Stimulated activated naive CD4-positive, alpha-beta T cell treated with Interleukin-2 at 50 U/mL for 16 hours (primary cell): ENCODE measurements at regions not wholly inside any gene's neighbourhood (a gene's known extent, or its start where the extent isn't known, plus 50 kb on each side); places are given as distances from the start of the nearest gene placed in this dataset.

Experiments
- DNase-seq: peaks from one replicate; lab custom pipeline; 2025; lab: John Stamatoyannopoulos, UW

GRCh38 chr11:8740129-8740528 is 57.5 kb downstream of the RPL27A start:
- DNase-seq = no peak

- DNase-seq = no peak
These were observed 61.8 kb downstream of the RPL27A start for GRCh38 chr11:8744423-8744822.

- no peak for DNase-seq
These were observed 63.0 kb downstream of the RPL27A start for GRCh38 chr11:8745431-8746253.

GRCh38 chr11:8746331-8746974 is 63.9 kb downstream of the RPL27A start:
- no peak for DNase-seq

GRCh38 chr11:8747173-8747572 is 64.6 kb downstream of the RPL27A start:
- DNase-seq = no peak

- DNase-seq = no peak
These were observed 65.7 kb downstream of the RPL27A start for GRCh38 chr11:8748317-8748716.

- no peak for DNase-seq
These were observed 66.6 kb downstream of the RPL27A start for GRCh38 chr11:8749202-8749601.

- no peak for DNase-seq
These were observed 71.6 kb downstream of the RPL27A start for GRCh38 chr11:8754241-8754640.

- no peak for DNase-seq
These were observed 73.6 kb downstream of the RPL27A start for GRCh38 chr11:8756201-8756600.

- DNase-seq = no peak
These were observed 74.5 kb downstream of the RPL27A start for GRCh38 chr11:8757047-8757446.

GRCh38 chr11:8757533-8757932 is 74.9 kb downstream of the RPL27A start:
- DNase-seq = no peak

- no peak for DNase-seq
These were observed 76.1 kb downstream of the RPL27A start for GRCh38 chr11:8758619-8759169.

- no peak for DNase-seq
These were observed 77.0 kb downstream of the RPL27A start for GRCh38 chr11:8759634-8760033.

GRCh38 chr11:8760896-8761295 is 78.3 kb downstream of the RPL27A start:
- DNase-seq = no peak

- DNase-seq = no peak
These were observed 80.6 kb downstream of the RPL27A start for GRCh38 chr11:8763070-8763685.

- DNase-seq = no peak
These were observed 82.7 kb downstream of the RPL27A start for GRCh38 chr11:8765294-8765693.

- DNase-seq = no peak
These were observed 83.7 kb downstream of the RPL27A start for GRCh38 chr11:8766043-8766987.

GRCh38 chr11:8766988-8767374 is 84.4 kb downstream of the RPL27A start:
- DNase-seq = no peak

- no peak for DNase-seq
These were observed 85.0 kb downstream of the RPL27A start for GRCh38 chr11:8767466-8768142.

- DNase-seq = no peak
These were observed 86.2 kb downstream of the RPL27A start for GRCh38 chr11:8768625-8769333.
